ENCODE measurements at regions not wholly inside any gene's neighbourhood (a gene's known extent, or its start where the extent isn't known, plus 50 kb on each side); places are given as distances from the start of the nearest gene placed in this dataset.

DNA sequence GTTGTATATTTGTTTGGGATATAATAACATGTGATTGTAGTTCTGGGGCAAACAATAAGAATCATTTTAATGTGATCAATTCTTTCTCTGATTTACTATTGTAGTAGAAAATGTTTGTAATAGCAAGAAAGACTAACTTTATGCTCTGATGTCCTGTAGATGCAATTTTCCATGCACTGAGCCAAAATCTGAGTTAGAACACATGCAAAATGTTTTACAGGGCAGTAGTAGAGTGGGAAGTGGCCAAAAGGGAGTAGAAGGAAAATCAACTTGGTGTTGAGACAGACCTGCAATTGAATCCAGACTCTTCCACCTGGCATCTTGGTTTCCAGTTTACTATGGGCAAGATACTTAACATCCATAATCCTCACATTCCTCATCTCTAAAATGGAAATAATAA, 93.5 kb upstream of the BMP5 start:
- TF ChIP-seq CTCF (conservative IDR thresholded peaks at IDR 0.05), result no peak
- TF ChIP-seq EZH2 (IDR thresholded peaks at IDR 0.05; ENCODE audit: low read depth), result no peak
